Psoas muscle (tissue), 7 donors: ENCODE measurements at regions not wholly inside any gene's neighbourhood (a gene's known extent, or its start where the extent isn't known, plus 50 kb on each side); places are given as distances from the start of the nearest gene placed in this dataset.
"Not testable (repeated sequence)": the region's sequence is repeated elsewhere in the genome, so short reads cannot be mapped to it uniquely, and the experiment has no call there.

Source experiments
- ATAC-seq, 4 donors: fragments of 200-7000 bp; cut with Tn5 transposase; one replicate each; pipeline ENCODE4 v1.9.1; 2020; ENCODE audit warnings: moderate library complexity in 3 of 4, mild to moderate bottlenecking in 2 of 4
- DNase-seq, 2 donors: peaks; one replicate each; pipeline ENCODE4 v3.0.0-alpha.2; 2020
- H3K27ac ChIP-seq: fragments of 200-600 bp; one replicate; pipeline ENCODE4 v1.8.0; 2022
- H3K27me3 ChIP-seq, 3 donors: fragments of 200-600 bp in 1 of 3; one replicate each; pipeline versions ENCODE4 v1.6.1 to v1.8.0; 2013 to 2022; ENCODE audit warnings: low read length in 2 of 3, mild to moderate bottlenecking in 2 of 3, moderate library complexity in 1 of 3; ENCODE audit not compliant: insufficient read depth in 3 of 3
- H3K36me3 ChIP-seq, 2 donors: fragments of 200-600 bp in 1 of 2; one replicate each; pipeline versions ENCODE4 v1.6.1 to v1.8.0; 2013 to 2022; ENCODE audit warnings: low read depth in 1 of 2, mild to moderate bottlenecking in 1 of 2, moderate library complexity in 1 of 2; ENCODE audit not compliant: insufficient read depth in 1 of 2
- H3K4me1 ChIP-seq: fragments of 200-600 bp; one replicate; pipeline ENCODE4 v1.8.0; 2022
- H3K4me3 ChIP-seq: fragments of 200-600 bp; one replicate; pipeline ENCODE4 v1.8.0; 2022; ENCODE audit warnings: mild to moderate bottlenecking
- H3K9me3 ChIP-seq: fragments of 200-600 bp; one replicate; pipeline ENCODE4 v1.8.0; 2022
- CTCF ChIP-seq: fragments of 200-600 bp; IDR thresholded peaks from one replicate; pipeline ENCODE4 v1.8.0; 2022; ENCODE audit warnings: antibody characterized with exemption
- WGBS, 3 donors: extraction: QIAGEN DNeasy Blood & Tissue Kit; methylation state at CpG; one replicate each; pipeline versions ENCODE4 v1.1.6 to v1.1.7; 2013; 5-methylcytosine and 5-hydroxymethylcytosine counted together
- intact Hi-C, 2 donors: fragments of 100-400 bp; cut with DNase I; formaldehyde crosslinking; loops; one replicate each; pipeline versions ENCODE4 v1.11.0 to v1.14.2; 2022
- donor health status: healthy with polysubstance abuse.
- donor health status: DM: no; HTN: no; CAD: no; lungs with moderate emphysema.
- donor health status: Bipolar disorder and iron deficiency.
- donor health status: healthy.
- donor health status: DM: yes; HTN: yes; CAD: no.
- donor health status: DM: no; HTN: no; CAD: no.
- donor health status: DM: yes; HTN: yes; CAD: no.

- 71 to 77% (median 71%) methylated on average over 2 of the region's 2 CpGs for WGBS, 3 donors
- intact Hi-C loops, result loop anchor here in 1 of 2 donors (10.0 kb wide), 1 partner anchor 65 kb away; no protein-coding TSS in a partner anchor
- ATAC-seq (no peak), DNase-seq (no peak)
- Histone ChIP-seq H3K36me3 (no peaks in the 10 kb centered on the region), H3K27me3 (no peaks in the 10 kb centered on the region), H3K27ac (no peak overlapping the region), H3K4me3 (no peak overlapping the region), H3K4me1 (no peaks in the 10 kb centered on the region), H3K9me3 (no peaks in the 10 kb centered on the region)
- TF ChIP-seq CTCF, result no peak
Observed at GRCh38 chr12:92059960-92060359, 85.7 kb downstream of the BTG1 start.

- Histone ChIP-seq H3K9me3 (no peaks in the 10 kb centered on the region), H3K27me3 (no peaks in the 10 kb centered on the region), H3K27ac (no peak overlapping the region), H3K4me3 (no peak overlapping the region), H3K4me1 (no peaks in the 10 kb centered on the region), H3K36me3 (no peaks in the 10 kb centered on the region)
- no peak for TF ChIP-seq CTCF
- ATAC-seq (no peak), DNase-seq (no peak)
- intact Hi-C loops, result loop anchor here in 1 of 2 donors (10.0 kb wide), 1 partner anchor 64 kb away; no protein-coding TSS in a partner anchor
- WGBS, 3 donors, result 84 to 91% (median 90%) methylated on average over 1 of the region's 1 CpG
Observed at GRCh38 chr12:92058664-92059063, 87.0 kb downstream of the BTG1 start.

- not testable (repeated sequence) for ATAC-seq, DNase-seq, H3K27me3 ChIP-seq, H3K27ac ChIP-seq, H3K4me1 ChIP-seq, H3K36me3 ChIP-seq, H3K4me3 ChIP-seq, H3K9me3 ChIP-seq
- WGBS, 3 donors, result 86 to 97% (median 94%) methylated on average over 1 of the region's 1 CpG
- intact Hi-C loops, result loop anchor here in 1 of 2 donors (10.0 kb wide), 1 partner anchor 62 kb away; no protein-coding TSS in a partner anchor
Observed at GRCh38 chr12:92056756-92057155, 88.9 kb downstream of the BTG1 start.

GRCh38 chr12:92056290-92056689 is 89.4 kb downstream of the BTG1 start:
- H3K4me1 ChIP-seq, result no peaks in the 10 kb centered on the region
- no peaks in the 10 kb centered on the region for H3K36me3 ChIP-seq
- DNase-seq (no peak), ATAC-seq (no peak)
- H3K4me3 ChIP-seq, result no peak overlapping the region
- H3K27ac ChIP-seq, result no peak overlapping the region
- intact Hi-C loops, result loop anchor here in 1 of 2 donors (10.0 kb wide), 1 partner anchor 61 kb away; no protein-coding TSS in a partner anchor
- no peak for TF ChIP-seq CTCF
- WGBS, 3 donors, result 77 to 93% (median 89%) methylated on average over 2 of the region's 2 CpGs
- no peaks in the 10 kb centered on the region for H3K9me3 ChIP-seq
- no peaks in the 10 kb centered on the region for H3K27me3 ChIP-seq

GRCh38 chr12:92055877-92056276 is 89.8 kb downstream of the BTG1 start:
- intact Hi-C loops, result loop anchor here in 1 of 2 donors (10.0 kb wide), 1 partner anchor 61 kb away; no protein-coding TSS in a partner anchor
- WGBS, 3 donors, result 79 to 89% (median 85%) methylated on average over 4 of the region's 4 CpGs
- no peak for ATAC-seq

More at GRCh38 chr12:92055877-92056276, 89.8 kb downstream of the BTG1 start:
- Histone ChIP-seq H3K27me3 (no peaks in the 10 kb centered on the region), H3K4me3 (no peak overlapping the region), H3K27ac (no peak overlapping the region), H3K36me3 (no peaks in the 10 kb centered on the region), H3K9me3 (no peaks in the 10 kb centered on the region), H3K4me1 (no peaks in the 10 kb centered on the region)
- DNase-seq, result no peak
- TF ChIP-seq CTCF, result no peak
